ENCODE measurements at regions not wholly inside any gene's neighbourhood (a gene's known extent, or its start where the extent isn't known, plus 50 kb on each side); places are given as distances from the start of the nearest gene placed in this dataset.

DNA sequence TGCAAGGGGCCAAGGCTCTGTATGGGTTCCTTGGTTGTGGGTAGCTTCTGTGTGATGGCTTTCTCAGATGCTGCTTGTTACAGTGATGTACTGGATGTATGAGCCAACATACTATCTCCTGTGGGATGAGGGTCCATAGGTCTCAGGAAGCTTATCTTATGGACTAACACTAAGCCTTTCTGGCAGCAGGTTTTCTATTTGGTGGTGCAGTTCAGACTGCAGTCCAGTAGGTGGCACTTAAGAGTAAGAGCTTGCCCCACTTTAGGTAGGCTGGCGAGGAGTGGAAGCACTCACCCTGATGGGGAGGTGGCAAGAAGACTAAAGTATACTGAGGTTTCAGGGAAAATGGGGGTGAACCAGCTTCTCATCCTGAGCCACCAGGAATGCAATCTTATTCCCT lies 306.7 kb upstream of the MAOA start (continued):
- TF ChIP-seq RBBP5 (IDR thresholded peaks at IDR 0.05; ENCODE audit: borderline replicate concordance, low read depth, low read length): no peak
- no peak for TF ChIP-seq EZH2 (IDR thresholded peaks at IDR 0.05; ENCODE audit: low read depth, low read length, severe bottlenecking)
- no peak for TF ChIP-seq NRF1 (IDR thresholded peaks at IDR 0.05; ENCODE audit: low read depth, low read length)
- no peak for TF ChIP-seq RNF2 (IDR thresholded peaks at IDR 0.05; ENCODE audit: borderline replicate concordance, low read depth, low read length, missing control alignments, poor library complexity, severe bottlenecking)
- TF ChIP-seq HDAC6 (IDR thresholded peaks at IDR 0.05; ENCODE audit: low read depth, low read length): no peak
- no peak for TF ChIP-seq SRF (IDR thresholded peaks at IDR 0.05; ENCODE audit: low read depth, low read length)
